Caco-2 (cell line): ENCODE measurements at regions not wholly inside any gene's neighbourhood (a gene's known extent, or its start where the extent isn't known, plus 50 kb on each side); places are given as distances from the start of the nearest gene placed in this dataset.

Experiments used
- BruUV-seq: library from RNA; stranded (reverse); fragments of 400-500 nt; replicated peaks from 2 replicates; lab custom pipeline; 2021; lab: Mats Ljungman, UMichigan
- CTCF ChIA-PET: fragments of 300-600 bp; sonication (Branson Sonifier 250); formaldehyde crosslinking; loops from one replicate; lab custom pipeline; 2022; ENCODE audit warnings: antibody characterized with exemption; lab: Charles Lee
- POLR2A ChIA-PET: fragments of 300-600 bp; sonication (Branson Sonifier 250); formaldehyde crosslinking; loops from one replicate; lab custom pipeline; 2022; ENCODE audit warnings: antibody characterized with exemption; lab: Charles Lee
- DNase-seq, 2 experiments: peaks; one replicate each; pipeline versions ENCODE4 v3.0.0 to v3.0.0-alpha.2; 2020 to 2022
- H3K27me3 ChIP-seq: replicated peaks from 2 replicates; pipeline ENCODE4 v1.6.0; 2011; ENCODE audit warnings: low read length; ENCODE audit not compliant: control insufficient read depth, insufficient read depth
- H3K36me3 ChIP-seq: 2 replicates; pipeline ENCODE4 v1.5.1; 2011; ENCODE audit warnings: low read length; ENCODE audit not compliant: control insufficient read depth, insufficient read depth
- H3K4me1 ChIP-seq: fragments of 250-450 bp; sonication (Bioruptor Pico); 2 replicates; pipeline ENCODE4 v1.5.1; 2020; ENCODE audit warnings: mild to moderate bottlenecking
- H3K4me3 ChIP-seq: 2 replicates; pipeline ENCODE4 v1.5.1; 2011; ENCODE audit warnings: low read depth, mild to moderate bottlenecking, control low read depth, low read length
- H3K9me3 ChIP-seq: fragments of 250-450 bp; sonication (Bioruptor Pico); 2 replicates; pipeline ENCODE4 v1.5.1; 2020; ENCODE audit warnings: mild to moderate bottlenecking, moderate library complexity
- H3K27ac Mint-ChIP-seq: one replicate; pipeline ENCODE4 v1.8.0; 2022; ENCODE audit warnings: mixed read lengths; ENCODE audit not compliant: unreplicated experiment
- H3K27me3 Mint-ChIP-seq: one replicate; pipeline ENCODE4 v1.8.0; 2022; ENCODE audit warnings: mixed read lengths; ENCODE audit not compliant: insufficient read depth, unreplicated experiment
- H3K36me3 Mint-ChIP-seq: one replicate; pipeline ENCODE4 v1.8.0; 2022; ENCODE audit warnings: mild to moderate bottlenecking, mixed read lengths; ENCODE audit not compliant: insufficient read depth, unreplicated experiment
- H3K4me1 Mint-ChIP-seq: one replicate; pipeline ENCODE4 v1.8.0; 2022; ENCODE audit warnings: low read depth, mixed read lengths; ENCODE audit not compliant: unreplicated experiment
- H3K4me3 Mint-ChIP-seq: one replicate; pipeline ENCODE4 v1.8.0; 2022; ENCODE audit warnings: mild to moderate bottlenecking, moderate library complexity, mixed read lengths; ENCODE audit not compliant: unreplicated experiment
- H3K9me3 Mint-ChIP-seq: one replicate; pipeline ENCODE4 v1.8.0; 2022; ENCODE audit warnings: mixed read lengths; ENCODE audit not compliant: unreplicated experiment
- intact Hi-C: fragments of 100-400 bp; cut with micrococcal nuclease; formaldehyde crosslinking; loops from one replicate; pipeline ENCODE4 v1.10.0; 2022; ENCODE audit not compliant: unreplicated experiment
- TF ChIP-seq, protein P1 (sequence below), 2 experiments: fragments of 200-600 bp in 1 of 2; IDR thresholded peaks; 1 replicate in 1 of 2; 2 replicates in 1 of 2; pipeline versions ENCODE4 v1.5.1 to v1.8.0; 2011 to 2022; ENCODE audit warnings: antibody characterized with exemption in 1 of 2, control low read depth in 1 of 2, inconsistent platforms in 1 of 2, low read depth in 1 of 2, low read length in 1 of 2, mild to moderate bottlenecking in 1 of 2, moderate library complexity in 1 of 2; ENCODE audit not compliant: insufficient read depth in 1 of 2, severe bottlenecking in 1 of 2, unreplicated experiment in 1 of 2

DNA sequence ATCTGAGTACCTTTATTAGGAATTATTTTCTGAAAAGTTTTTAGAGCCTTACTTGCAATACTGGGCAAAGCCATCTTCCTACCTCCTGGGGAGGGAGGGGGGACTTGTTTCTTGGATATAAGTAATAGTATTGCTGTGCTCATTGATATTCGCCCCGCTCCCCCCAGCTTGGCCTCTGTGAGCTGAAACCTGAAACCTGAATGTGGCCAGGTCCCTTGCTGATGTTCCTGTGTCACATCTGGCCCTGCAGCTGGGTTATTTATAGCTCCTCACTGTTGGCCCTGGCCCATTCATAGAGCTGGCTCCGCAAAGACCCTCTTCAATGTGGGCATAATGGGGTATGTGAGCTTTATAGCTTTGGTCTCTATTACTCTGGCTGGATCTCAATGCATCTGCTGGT is 59.5 kb downstream of the FRMPD3 start:
- ChIA-PET POLR2A (no interaction called here), CTCF (no interaction called here)
- Histone ChIP-seq H3K4me3 (no peak overlapping the region), H3K27me3 (no peaks in the 10 kb centered on the region), H3K36me3 (no peaks in the 10 kb centered on the region), H3K4me1 (no peaks in the 10 kb centered on the region), H3K9me3 (no peaks in the 10 kb centered on the region)
- no peak for DNase-seq
- Mint-ChIP-seq H3K27me3 (peaks cover 9% of the 10 kb centered on the region), H3K9me3 (no peaks in the 10 kb centered on the region), H3K27ac (no peak overlapping the region), H3K4me3 (no peak overlapping the region), H3K36me3 (no peaks in the 10 kb centered on the region), H3K4me1 (no peaks in the 10 kb centered on the region)
- BruUV-seq = no TSS peak
- intact Hi-C loops = no loop called here
- TF ChIP-seq, protein P1, sequence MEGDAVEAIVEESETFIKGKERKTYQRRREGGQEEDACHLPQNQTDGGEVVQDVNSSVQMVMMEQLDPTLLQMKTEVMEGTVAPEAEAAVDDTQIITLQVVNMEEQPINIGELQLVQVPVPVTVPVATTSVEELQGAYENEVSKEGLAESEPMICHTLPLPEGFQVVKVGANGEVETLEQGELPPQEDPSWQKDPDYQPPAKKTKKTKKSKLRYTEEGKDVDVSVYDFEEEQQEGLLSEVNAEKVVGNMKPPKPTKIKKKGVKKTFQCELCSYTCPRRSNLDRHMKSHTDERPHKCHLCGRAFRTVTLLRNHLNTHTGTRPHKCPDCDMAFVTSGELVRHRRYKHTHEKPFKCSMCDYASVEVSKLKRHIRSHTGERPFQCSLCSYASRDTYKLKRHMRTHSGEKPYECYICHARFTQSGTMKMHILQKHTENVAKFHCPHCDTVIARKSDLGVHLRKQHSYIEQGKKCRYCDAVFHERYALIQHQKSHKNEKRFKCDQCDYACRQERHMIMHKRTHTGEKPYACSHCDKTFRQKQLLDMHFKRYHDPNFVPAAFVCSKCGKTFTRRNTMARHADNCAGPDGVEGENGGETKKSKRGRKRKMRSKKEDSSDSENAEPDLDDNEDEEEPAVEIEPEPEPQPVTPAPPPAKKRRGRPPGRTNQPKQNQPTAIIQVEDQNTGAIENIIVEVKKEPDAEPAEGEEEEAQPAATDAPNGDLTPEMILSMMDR (IDR thresholded peaks at IDR 0.05; ENCODE audit: insufficient read depth in 1 of 2, low read depth in 1 of 2, low read length in 1 of 2, severe bottlenecking in 1 of 2, unreplicated experiment in 1 of 2) = no peak

DNA sequence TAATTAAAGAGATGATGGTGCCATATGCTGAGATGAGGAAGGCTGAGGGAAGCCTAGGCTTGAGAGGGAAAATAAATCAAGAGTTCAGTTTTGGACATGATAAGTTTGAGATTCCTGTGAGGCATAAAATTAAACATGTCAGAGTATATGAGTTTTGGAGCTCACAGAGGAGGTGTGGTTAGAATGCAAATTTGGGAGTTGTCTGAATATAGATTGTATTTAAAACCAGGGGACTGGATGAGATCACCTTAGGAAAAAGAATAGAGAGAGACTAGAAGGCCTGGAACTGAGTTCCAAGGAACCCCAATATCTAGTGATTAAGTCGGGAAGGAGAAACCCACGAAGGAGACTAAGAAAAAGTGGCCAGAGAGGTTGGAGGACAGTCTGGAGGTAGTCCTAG is 65.5 kb downstream of the FRMPD3 start:
- H3K4me1 Mint-ChIP-seq = no peaks in the 10 kb centered on the region
- Histone ChIP-seq H3K4me1 (no peaks in the 10 kb centered on the region), H3K27me3 (no peaks in the 10 kb centered on the region), H3K9me3 (no peaks in the 10 kb centered on the region), H3K36me3 (no peaks in the 10 kb centered on the region), H3K4me3 (no peak overlapping the region)
- intact Hi-C loops = no loop called here
- CTCF ChIA-PET = no interaction called here
- no TSS peak for BruUV-seq
- H3K4me3 Mint-ChIP-seq = no peak overlapping the region
- H3K9me3 Mint-ChIP-seq = no peaks in the 10 kb centered on the region
- no peaks in the 10 kb centered on the region for H3K36me3 Mint-ChIP-seq
- DNase-seq = no peak
- POLR2A ChIA-PET = no interaction called here
- TF ChIP-seq, protein P1 (IDR thresholded peaks at IDR 0.05; ENCODE audit: insufficient read depth in 1 of 2, low read depth in 1 of 2, low read length in 1 of 2, severe bottlenecking in 1 of 2, unreplicated experiment in 1 of 2) = no peak
- H3K27me3 Mint-ChIP-seq = peaks cover 32% of the 10 kb centered on the region
- H3K27ac Mint-ChIP-seq = no peak overlapping the region

GRCh38 chrX:107521877-107522586 is 72.6 kb downstream of the FRMPD3 start:
- Histone ChIP-seq H3K4me1 (no peaks in the 10 kb centered on the region), H3K36me3 (no peaks in the 10 kb centered on the region), H3K9me3 (no peaks in the 10 kb centered on the region), H3K4me3 (no peak overlapping the region), H3K27me3 (no peaks in the 10 kb centered on the region; the same call in 1 of the 2 replicates)
- ChIA-PET POLR2A (no interaction called here), CTCF (no interaction called here)
- no peaks in the 10 kb centered on the region for H3K4me1 Mint-ChIP-seq
- no TSS peak for BruUV-seq
- no peak overlapping the region for H3K4me3 Mint-ChIP-seq
- no peak for DNase-seq
- no peaks in the 10 kb centered on the region for H3K9me3 Mint-ChIP-seq
- intact Hi-C loops = no loop called here
- TF ChIP-seq, protein P1 (IDR thresholded peaks at IDR 0.05; ENCODE audit: insufficient read depth in 1 of 2, low read depth in 1 of 2, low read length in 1 of 2, severe bottlenecking in 1 of 2, unreplicated experiment in 1 of 2) = no peak
- H3K27me3 Mint-ChIP-seq = peaks cover 17% of the 10 kb centered on the region
- H3K27ac Mint-ChIP-seq = no peak overlapping the region
- H3K36me3 Mint-ChIP-seq = no peaks in the 10 kb centered on the region
